IMR-90 (cell line): ENCODE measurements at regions not wholly inside any gene's neighbourhood (a gene's known extent, or its start where the extent isn't known, plus 50 kb on each side); places are given as distances from the start of the nearest gene placed in this dataset.
"Not testable (repeated sequence)": the region's sequence is repeated elsewhere in the genome, so short reads cannot be mapped to it uniquely, and the experiment has no call there.

ENCODE experiments used
- ATAC-seq: fragments of 200-7000 bp; cut with Tn5 transposase; 2 replicates; pipeline ENCODE4 v1.9.1; 2020; ENCODE audit warnings: low read depth, mild to moderate bottlenecking, moderate library complexity
- BruUV-seq: library from RNA; stranded (reverse); fragments of 400-500 nt; replicated peaks from 2 replicates; lab custom pipeline; 2021; lab: Mats Ljungman, UMichigan
- CTCF ChIA-PET: fragments of 300-600 bp; formaldehyde crosslinking; extraction: SDS; loops from one replicate; lab custom pipeline; 2021; ENCODE audit warnings: antibody characterized with exemption; lab: Yijun Ruan, JAX
- POLR2A ChIA-PET: fragments of 300-600 bp; sonication (Branson Sonifier 250); formaldehyde crosslinking; loops from one replicate; lab custom pipeline; 2022; ENCODE audit warnings: antibody characterized with exemption; ENCODE audit not compliant: unreplicated experiment; lab: Charles Lee
- DNase-seq: peaks from one replicate; pipeline ENCODE4 v3.0.0; 2013
- H2AFZ ChIP-seq: replicated peaks from 2 replicates; pipeline ENCODE3; 2013; ENCODE audit warnings: low read length, mild to moderate bottlenecking; ENCODE audit not compliant: poor library complexity
- H2AK5ac ChIP-seq: 2 replicates; pipeline ENCODE4 v1.6.1; 2013; ENCODE audit warnings: low read depth, low read length, inconsistent platforms
- H2AK9ac ChIP-seq: replicated peaks from 2 replicates; pipeline ENCODE3; 2013; ENCODE audit warnings: mild to moderate bottlenecking, low read depth, low read length, moderate library complexity; ENCODE audit not compliant: poor library complexity
- H2BK120ac ChIP-seq: 2 replicates; pipeline ENCODE4 v1.6.1; 2013; ENCODE audit warnings: low read depth, low read length, inconsistent platforms
- H2BK15ac ChIP-seq: 3 replicates; pipeline ENCODE4 v1.6.1; 2013; ENCODE audit warnings: low read depth, low read length, inconsistent platforms
- H2BK20ac ChIP-seq: 2 replicates; pipeline ENCODE4 v1.6.1; 2013; ENCODE audit warnings: low read depth, mild to moderate bottlenecking, inconsistent platforms, low read length, moderate library complexity
- H2BK5ac ChIP-seq: 2 replicates; pipeline ENCODE4 v1.6.1; 2013; ENCODE audit warnings: mild to moderate bottlenecking, low read depth, low read length, inconsistent platforms; ENCODE audit not compliant: poor library complexity, severe bottlenecking
- H3K14ac ChIP-seq: replicated peaks from 2 replicates; pipeline ENCODE4 v1.6.1; 2013; ENCODE audit warnings: low read depth, low read length, inconsistent platforms
- H3K18ac ChIP-seq: 2 replicates; pipeline ENCODE4 v1.6.1; 2013; ENCODE audit warnings: low read depth, low read length, control low read depth
- H3K23ac ChIP-seq: 2 replicates; pipeline ENCODE4 v1.6.1; 2013; ENCODE audit warnings: low read depth, low read length, inconsistent platforms
- H3K27ac ChIP-seq: 2 replicates; pipeline ENCODE4 v1.5.1; 2013; ENCODE audit warnings: mild to moderate bottlenecking, control low read depth, low read length; ENCODE audit not compliant: insufficient read depth
- H3K27me3 ChIP-seq: 2 replicates; pipeline ENCODE4 v1.6.1; 2013; ENCODE audit warnings: low read length; ENCODE audit not compliant: control insufficient read depth, insufficient read depth
- H3K36me3 ChIP-seq: 2 replicates; pipeline ENCODE4 v1.6.1; 2013; ENCODE audit warnings: low read length, mixed read lengths; ENCODE audit not compliant: control insufficient read depth, insufficient read depth
- H3K4ac ChIP-seq: 2 replicates; pipeline ENCODE4 v1.6.1; 2013; ENCODE audit warnings: low read depth, low read length, inconsistent platforms
- H3K4me1 ChIP-seq: 2 replicates; pipeline ENCODE4 v1.6.1; 2013; ENCODE audit warnings: low read length, mixed read lengths; ENCODE audit not compliant: control insufficient read depth, insufficient read depth
- H3K4me2 ChIP-seq: 2 replicates; pipeline ENCODE4 v1.6.1; 2013; ENCODE audit warnings: low read depth, mild to moderate bottlenecking, control low read depth, low read length, moderate library complexity
- H3K4me3 ChIP-seq: 2 replicates; pipeline ENCODE4 v1.5.1; 2013; ENCODE audit warnings: low read depth, mild to moderate bottlenecking, control low read depth, low read length, moderate library complexity; ENCODE audit not compliant: insufficient read depth
- H3K56ac ChIP-seq: 2 replicates; pipeline ENCODE4 v1.6.1; 2013; ENCODE audit warnings: low read length, inconsistent platforms; ENCODE audit not compliant: insufficient read depth; ENCODE audit errors: extremely low read depth
- H3K79me1 ChIP-seq, 2 experiments: 2 replicates each; pipeline ENCODE4 v1.6.1; 2013; ENCODE audit warnings: low read length in 2 of 2, inconsistent platforms in 1 of 2, low read depth in 1 of 2
- H3K9ac ChIP-seq: 2 replicates; pipeline ENCODE4 v1.6.1; 2013; ENCODE audit warnings: low read depth, low read length, control low read depth
- H3K9me1 ChIP-seq: 2 replicates; pipeline ENCODE4 v1.6.1; 2013; ENCODE audit warnings: low read length, inconsistent platforms; ENCODE audit not compliant: insufficient read depth
- H3K9me3 ChIP-seq: 2 replicates; pipeline ENCODE4 v1.6.1; 2013; ENCODE audit warnings: low read length; ENCODE audit not compliant: control insufficient read depth, insufficient read depth
- H4K20me1 ChIP-seq: 2 replicates; pipeline ENCODE4 v1.6.1; 2013; ENCODE audit warnings: low read length, inconsistent platforms; ENCODE audit not compliant: insufficient read depth
- H4K5ac ChIP-seq: 2 replicates; pipeline ENCODE4 v1.6.1; 2013; ENCODE audit warnings: mild to moderate bottlenecking, low read depth, low read length, control low read depth
- H4K8ac ChIP-seq, 2 experiments: 2 replicates each; pipeline ENCODE4 v1.6.1; 2013; ENCODE audit warnings: low read depth in 2 of 2, low read length in 2 of 2, control low read depth in 1 of 2, inconsistent platforms in 1 of 2
- H4K91ac ChIP-seq: 2 replicates; pipeline ENCODE4 v1.6.1; 2013; ENCODE audit warnings: low read depth, low read length, inconsistent platforms; ENCODE audit not compliant: insufficient read depth
- POLR2A ChIP-seq: IDR thresholded peaks from 2 replicates; pipeline ENCODE4 v1.6.1; 2012; ENCODE audit warnings: mild to moderate bottlenecking, low read depth, low read length
- WGBS, 2 experiments: methylation state at CpG; one replicate each; pipeline versions ENCODE4 v1.1.5 to v1.1.7; 2013; ENCODE audit warnings: missing lambda C conversion rate in 2 of 2; ENCODE audit not compliant: insufficient read length in 1 of 2; ENCODE audit errors: extremely low coverage in 2 of 2; 5-methylcytosine and 5-hydroxymethylcytosine counted together
- dilution Hi-C: fragments of 300-500 bp; cut with HindIII; formaldehyde crosslinking; loops from one replicate; pipeline ENCODE4 v1.14.3; 2018; ENCODE audit warnings: low sequenced_read_pairs; ENCODE audit not compliant: unreplicated experiment
- in situ Hi-C: fragments of 300-500 bp; cut with MboI; formaldehyde crosslinking; loops from 3 replicates; pipeline ENCODE4 v1.14.3; 2019; ENCODE audit warnings: low sequenced_read_pairs, inconsistent platforms, mixed read lengths
- intact Hi-C: fragments of 100-400 bp; cut with micrococcal nuclease; formaldehyde crosslinking; loops from 2 replicates; pipeline ENCODE4 v1.10.0; 2022
- TF ChIP-seq, protein P1 (sequence below): fragments of 150-350 bp; IDR thresholded peaks from 2 replicates; pipeline ENCODE4 v1.6.1; 2016; ENCODE audit warnings: low read depth, mild to moderate bottlenecking, low read length, moderate library complexity, borderline replicate concordance

DNA sequence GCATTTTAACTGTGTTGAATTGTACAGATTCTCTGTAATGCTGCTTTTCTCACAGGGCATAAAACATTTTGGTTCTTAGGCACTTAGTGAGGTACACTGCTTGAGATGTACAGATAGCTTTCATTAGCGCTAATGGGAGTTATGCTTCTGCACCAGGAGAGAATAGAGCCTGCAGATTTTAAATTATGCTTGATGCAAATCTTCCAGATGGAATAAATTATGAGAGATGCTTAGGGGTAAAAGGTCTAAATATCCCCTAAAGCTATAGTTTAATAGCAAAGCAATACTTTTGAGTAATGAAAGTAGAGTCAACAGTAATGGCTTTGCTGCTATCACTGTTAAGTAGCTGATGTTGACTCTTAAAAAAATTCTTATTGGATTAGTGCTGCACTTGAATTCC, 248.9 kb downstream of the S1PR1 start:
- H3K9me1 ChIP-seq, result no peaks in the 10 kb centered on the region
- no peak overlapping the region for H2BK5ac ChIP-seq
- H2AK9ac ChIP-seq, result no peak overlapping the region
- dilution Hi-C loops, result no loop called here
- in situ Hi-C loops, result no loop called here
- BruUV-seq, result no TSS peak
- H3K56ac ChIP-seq, result no peak overlapping the region
- H4K8ac ChIP-seq, result no peak overlapping the region
- no peak overlapping the region for H3K23ac ChIP-seq
- H3K27me3 ChIP-seq, result no peaks in the 10 kb centered on the region
- ATAC-seq, result no peak
- H3K27ac ChIP-seq, result no peak overlapping the region
- no peak overlapping the region for H3K9ac ChIP-seq
- intact Hi-C loops, result no loop called here
- no peak overlapping the region for H2BK15ac ChIP-seq
- H4K91ac ChIP-seq, result no peak overlapping the region
- H3K4me2 ChIP-seq, result no peak overlapping the region
- H3K4ac ChIP-seq, result no peak overlapping the region
- H3K9me3 ChIP-seq, result no peaks in the 10 kb centered on the region
- H2AK5ac ChIP-seq, result no peak overlapping the region
- H2AFZ ChIP-seq, result no peak overlapping the region
- no peak for TF ChIP-seq POLR2A
- TF ChIP-seq, protein P1, sequence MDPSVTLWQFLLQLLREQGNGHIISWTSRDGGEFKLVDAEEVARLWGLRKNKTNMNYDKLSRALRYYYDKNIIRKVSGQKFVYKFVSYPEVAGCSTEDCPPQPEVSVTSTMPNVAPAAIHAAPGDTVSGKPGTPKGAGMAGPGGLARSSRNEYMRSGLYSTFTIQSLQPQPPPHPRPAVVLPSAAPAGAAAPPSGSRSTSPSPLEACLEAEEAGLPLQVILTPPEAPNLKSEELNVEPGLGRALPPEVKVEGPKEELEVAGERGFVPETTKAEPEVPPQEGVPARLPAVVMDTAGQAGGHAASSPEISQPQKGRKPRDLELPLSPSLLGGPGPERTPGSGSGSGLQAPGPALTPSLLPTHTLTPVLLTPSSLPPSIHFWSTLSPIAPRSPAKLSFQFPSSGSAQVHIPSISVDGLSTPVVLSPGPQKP, result no peak
- no peak overlapping the region for H4K5ac ChIP-seq
- H3K36me3 ChIP-seq, result no peaks in the 10 kb centered on the region
- H3K79me1 ChIP-seq, result no peaks in the 10 kb centered on the region
- DNase-seq, result no peak
- no CpG with 5 or more reads among the region's 1 CpG for WGBS, 2 experiments
- no peak overlapping the region for H3K14ac ChIP-seq
- H3K4me1 ChIP-seq, result no peaks in the 10 kb centered on the region
- no peak overlapping the region for H2BK120ac ChIP-seq
- POLR2A ChIA-PET, result no interaction called here
- CTCF ChIA-PET, result no interaction called here
- H3K18ac ChIP-seq, result no peak overlapping the region
- no peak overlapping the region for H3K4me3 ChIP-seq
- H2BK20ac ChIP-seq, result no peak overlapping the region
- no peaks in the 10 kb centered on the region for H4K20me1 ChIP-seq

DNA sequence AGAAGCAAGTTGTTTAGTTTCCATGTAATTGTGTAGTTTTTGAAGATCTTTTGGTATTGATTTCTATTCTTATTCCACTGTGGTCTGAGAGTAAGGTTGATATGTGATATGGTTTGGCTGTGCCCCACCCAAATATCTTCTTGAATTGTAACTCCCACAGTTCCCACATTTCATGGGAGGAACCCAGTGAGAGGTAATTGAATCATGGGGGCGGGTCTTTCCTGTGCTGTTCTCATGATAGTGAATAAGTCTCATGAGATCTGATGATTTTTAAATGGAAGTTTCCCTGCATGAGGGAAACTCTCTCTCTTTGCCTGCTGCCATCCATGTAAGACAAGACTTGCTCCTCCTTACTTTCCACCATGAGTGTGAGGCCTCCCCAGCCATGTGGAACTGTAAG, 255.3 kb downstream of the S1PR1 start:
- intact Hi-C loops, BruUV-seq, H2BK120ac ChIP-seq, H2AK5ac ChIP-seq, H4K8ac ChIP-seq, H3K23ac ChIP-seq, H2BK15ac ChIP-seq, H4K91ac ChIP-seq, H3K27me3 ChIP-seq, H4K20me1 ChIP-seq, H3K4me2 ChIP-seq, CTCF ChIA-PET, H3K14ac ChIP-seq, H3K4me1 ChIP-seq, H3K36me3 ChIP-seq, H3K27ac ChIP-seq, dilution Hi-C loops, H3K56ac ChIP-seq, H4K5ac ChIP-seq, ATAC-seq, H2AFZ ChIP-seq, H2BK5ac ChIP-seq, H3K9me1 ChIP-seq, H3K9ac ChIP-seq, in situ Hi-C loops, H3K9me3 ChIP-seq, H3K79me1 ChIP-seq, DNase-seq, H3K4me3 ChIP-seq, H2BK20ac ChIP-seq, POLR2A ChIA-PET, H2AK9ac ChIP-seq, H3K4ac ChIP-seq, H3K18ac ChIP-seq: not testable (repeated sequence)
- WGBS, 2 experiments, result no CpG with 5 or more reads among the region's 1 CpG
